ENCODE measurements at regions not wholly inside any gene's neighbourhood (a gene's known extent, or its start where the extent isn't known, plus 50 kb on each side); places are given as distances from the start of the nearest gene placed in this dataset.

- TF ChIP-seq POLR2AphosphoS5 (IDR thresholded peaks at IDR 0.05): no peak
- TF ChIP-seq, protein P1, sequence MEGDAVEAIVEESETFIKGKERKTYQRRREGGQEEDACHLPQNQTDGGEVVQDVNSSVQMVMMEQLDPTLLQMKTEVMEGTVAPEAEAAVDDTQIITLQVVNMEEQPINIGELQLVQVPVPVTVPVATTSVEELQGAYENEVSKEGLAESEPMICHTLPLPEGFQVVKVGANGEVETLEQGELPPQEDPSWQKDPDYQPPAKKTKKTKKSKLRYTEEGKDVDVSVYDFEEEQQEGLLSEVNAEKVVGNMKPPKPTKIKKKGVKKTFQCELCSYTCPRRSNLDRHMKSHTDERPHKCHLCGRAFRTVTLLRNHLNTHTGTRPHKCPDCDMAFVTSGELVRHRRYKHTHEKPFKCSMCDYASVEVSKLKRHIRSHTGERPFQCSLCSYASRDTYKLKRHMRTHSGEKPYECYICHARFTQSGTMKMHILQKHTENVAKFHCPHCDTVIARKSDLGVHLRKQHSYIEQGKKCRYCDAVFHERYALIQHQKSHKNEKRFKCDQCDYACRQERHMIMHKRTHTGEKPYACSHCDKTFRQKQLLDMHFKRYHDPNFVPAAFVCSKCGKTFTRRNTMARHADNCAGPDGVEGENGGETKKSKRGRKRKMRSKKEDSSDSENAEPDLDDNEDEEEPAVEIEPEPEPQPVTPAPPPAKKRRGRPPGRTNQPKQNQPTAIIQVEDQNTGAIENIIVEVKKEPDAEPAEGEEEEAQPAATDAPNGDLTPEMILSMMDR (IDR thresholded peaks at IDR 0.05 in 8 of 11, conservative IDR thresholded peaks at IDR 0.05 in 3 of 11): no peak
Observed at GRCh38 chr1:47697616-47698335, 259.9 kb downstream of the FOXD2 start.
